Left lobe of liver (tissue), 2 donors: ENCODE measurements at regions not wholly inside any gene's neighbourhood (a gene's known extent, or its start where the extent isn't known, plus 50 kb on each side); places are given as distances from the start of the nearest gene placed in this dataset.

Experiments used
- ATAC-seq: fragments of 200-7000 bp; cut with Tn5 transposase; one replicate; pipeline ENCODE4 v1.9.1; 2020; ENCODE audit warnings: mild to moderate bottlenecking, moderate library complexity
- DNase-seq: peaks from one replicate; pipeline ENCODE4 v3.0.0-alpha.2; 2020; ENCODE audit warnings: low spot score
- donor health status: DM: no; HTN: no; CAD: no; lungs with moderate emphysema.
- donor health status: DM: no; HTN: yes; CAD: no.

DNA sequence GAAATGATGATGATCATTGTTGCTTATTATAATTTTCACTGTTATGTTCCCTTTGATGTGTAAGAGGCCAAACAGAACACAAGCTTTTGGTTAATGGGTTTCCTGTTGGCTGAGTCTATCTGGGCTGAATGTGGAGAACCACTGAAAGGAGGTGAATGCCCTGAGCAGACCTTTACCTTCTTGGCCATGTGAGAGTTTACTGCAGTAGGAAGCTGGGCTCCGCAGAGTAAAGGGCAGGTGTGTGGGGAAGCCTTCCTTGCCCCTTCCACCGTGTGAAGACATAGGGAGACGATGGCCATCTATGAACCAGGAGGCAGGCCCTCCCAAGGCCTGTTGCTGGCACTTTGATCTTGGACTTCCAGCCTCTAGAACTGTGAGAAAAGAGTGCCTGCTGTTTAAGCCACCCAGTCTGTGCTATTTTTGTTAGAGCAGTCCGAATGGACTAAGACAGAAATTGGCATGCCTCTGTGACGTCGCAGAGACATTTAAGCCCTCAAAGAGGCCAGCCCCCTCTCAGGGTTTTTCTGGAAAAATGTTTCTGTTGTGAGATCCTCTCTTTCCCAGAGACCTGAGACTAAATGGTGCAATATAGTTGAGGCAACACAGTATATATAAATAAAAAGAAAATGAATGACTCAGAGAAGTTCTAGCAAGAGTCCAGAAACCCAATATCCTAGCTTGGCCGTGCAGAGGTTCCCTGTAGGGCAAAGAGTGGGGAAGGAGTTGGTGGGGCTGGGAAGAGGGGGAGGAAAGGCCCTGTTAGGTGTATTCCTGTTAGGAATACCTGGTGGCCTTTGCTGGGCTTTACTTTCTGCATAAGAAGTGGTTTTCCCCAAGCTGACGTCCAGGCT, 121.9 kb upstream of the LGALSL start:
- peak; percentile 71 for ATAC-seq
- no peak for DNase-seq

DNA sequence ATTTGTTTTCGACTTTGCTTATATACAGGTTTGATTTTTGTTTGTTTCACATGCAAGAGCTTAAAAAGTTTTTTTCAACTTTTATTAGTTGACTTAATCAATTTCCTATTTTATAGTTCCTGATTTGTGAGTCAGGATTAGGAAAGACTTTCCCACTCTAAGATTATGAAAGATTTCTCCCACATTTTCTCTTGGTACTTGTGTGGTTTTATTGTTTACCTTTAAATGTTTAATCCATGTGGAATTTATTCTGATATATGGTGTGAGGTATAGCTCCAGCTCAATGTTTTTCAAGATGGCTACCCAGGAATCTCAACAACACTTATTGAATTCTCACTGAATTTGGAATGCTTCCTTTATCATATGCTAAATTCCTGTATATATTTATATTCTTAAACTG, 117.8 kb upstream of the LGALSL start:
- DNase-seq: no peak
- no peak for ATAC-seq

DNA sequence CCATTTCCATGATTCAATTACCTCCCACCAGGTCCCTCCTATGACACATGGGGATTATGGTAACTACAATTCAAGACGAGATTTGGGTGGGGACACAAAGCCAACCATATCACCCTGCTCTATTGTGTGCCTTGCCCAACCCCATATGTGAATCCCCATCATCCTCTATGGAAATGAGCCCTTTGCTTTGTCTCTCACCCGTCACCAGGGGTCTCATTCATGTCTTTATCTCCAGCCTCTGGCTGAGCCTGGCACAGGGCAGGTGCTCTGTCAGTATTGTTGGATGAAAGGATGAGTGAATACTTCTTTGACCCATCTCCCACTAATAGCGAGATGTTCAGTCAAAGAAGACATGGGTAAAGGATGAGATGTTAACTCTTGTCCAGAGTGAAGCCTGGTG, 116.6 kb upstream of the LGALSL start:
- ATAC-seq (no peak), DNase-seq (no peak)

DNA sequence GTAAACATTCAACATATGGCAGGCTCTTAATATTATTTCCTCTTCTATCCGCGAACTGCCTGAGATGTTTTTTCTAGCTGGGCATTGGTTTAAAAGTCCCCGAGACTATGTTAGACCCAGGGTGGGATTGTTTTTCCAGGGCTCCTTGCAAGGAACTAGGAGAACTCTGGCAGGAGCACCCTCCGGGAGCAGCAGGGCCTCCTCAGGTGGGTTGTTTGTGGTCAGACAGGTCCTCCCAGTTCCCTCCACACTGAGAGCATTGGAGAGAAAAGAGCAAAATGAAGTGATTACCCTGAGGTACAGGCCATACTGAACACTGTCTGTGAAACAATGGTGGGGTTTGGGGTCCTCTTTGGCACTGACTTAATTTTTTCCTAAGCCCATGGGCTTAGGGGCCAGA, 115.9 kb upstream of the LGALSL start:
- DNase-seq (no peak), ATAC-seq (no peak)

DNA sequence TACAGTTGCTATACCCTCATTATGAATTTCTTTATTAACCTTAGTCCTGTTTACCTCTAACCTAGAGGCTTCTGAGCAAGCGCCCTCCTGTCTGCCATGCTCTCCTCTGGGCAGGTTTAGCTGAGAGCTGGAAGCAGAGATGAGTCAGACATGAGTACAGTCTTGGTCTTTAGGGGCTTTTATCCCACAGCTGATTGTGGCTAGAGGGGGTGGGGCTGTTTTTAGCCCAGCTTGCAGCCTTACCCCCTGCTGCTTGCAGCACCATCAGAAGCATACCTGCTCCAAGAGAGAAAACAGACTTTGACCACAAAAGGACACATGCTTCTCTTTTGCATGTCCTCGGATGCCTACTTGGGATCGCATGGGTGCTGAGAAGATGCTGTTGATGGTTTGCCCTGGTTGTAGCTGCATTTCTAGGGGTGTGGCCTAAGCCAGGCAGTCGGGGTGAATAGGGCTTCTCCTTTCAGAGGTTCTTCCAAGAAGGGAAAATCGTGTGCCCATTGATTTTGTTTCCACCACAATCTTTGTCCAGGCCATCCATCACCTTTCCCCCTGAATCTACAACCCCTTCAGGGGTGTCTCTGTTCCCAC, 115.0 kb upstream of the LGALSL start:
- no peak for DNase-seq
- ATAC-seq: no peak

DNA sequence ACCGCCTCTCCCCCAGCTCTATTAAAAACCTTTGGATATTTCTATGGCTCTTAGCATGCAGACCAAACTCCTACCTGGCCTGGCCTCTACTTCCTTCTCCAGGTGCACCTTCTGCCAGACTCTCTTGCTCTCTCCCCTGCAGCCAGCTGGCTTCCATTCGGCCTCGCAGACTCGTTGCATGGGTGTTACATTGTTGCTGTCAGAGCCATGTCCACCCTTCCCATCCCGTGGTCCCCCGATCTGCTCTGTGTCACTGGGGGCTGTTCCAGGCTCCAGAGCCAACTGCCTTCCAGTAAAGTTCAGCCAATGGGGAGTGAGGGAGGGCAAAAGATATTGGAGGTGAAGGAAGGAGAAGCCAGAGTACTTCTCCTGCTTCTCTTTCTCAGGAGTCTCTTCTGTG, 112.5 kb upstream of the LGALSL start:
- DNase-seq (no peak), ATAC-seq (no peak)

DNA sequence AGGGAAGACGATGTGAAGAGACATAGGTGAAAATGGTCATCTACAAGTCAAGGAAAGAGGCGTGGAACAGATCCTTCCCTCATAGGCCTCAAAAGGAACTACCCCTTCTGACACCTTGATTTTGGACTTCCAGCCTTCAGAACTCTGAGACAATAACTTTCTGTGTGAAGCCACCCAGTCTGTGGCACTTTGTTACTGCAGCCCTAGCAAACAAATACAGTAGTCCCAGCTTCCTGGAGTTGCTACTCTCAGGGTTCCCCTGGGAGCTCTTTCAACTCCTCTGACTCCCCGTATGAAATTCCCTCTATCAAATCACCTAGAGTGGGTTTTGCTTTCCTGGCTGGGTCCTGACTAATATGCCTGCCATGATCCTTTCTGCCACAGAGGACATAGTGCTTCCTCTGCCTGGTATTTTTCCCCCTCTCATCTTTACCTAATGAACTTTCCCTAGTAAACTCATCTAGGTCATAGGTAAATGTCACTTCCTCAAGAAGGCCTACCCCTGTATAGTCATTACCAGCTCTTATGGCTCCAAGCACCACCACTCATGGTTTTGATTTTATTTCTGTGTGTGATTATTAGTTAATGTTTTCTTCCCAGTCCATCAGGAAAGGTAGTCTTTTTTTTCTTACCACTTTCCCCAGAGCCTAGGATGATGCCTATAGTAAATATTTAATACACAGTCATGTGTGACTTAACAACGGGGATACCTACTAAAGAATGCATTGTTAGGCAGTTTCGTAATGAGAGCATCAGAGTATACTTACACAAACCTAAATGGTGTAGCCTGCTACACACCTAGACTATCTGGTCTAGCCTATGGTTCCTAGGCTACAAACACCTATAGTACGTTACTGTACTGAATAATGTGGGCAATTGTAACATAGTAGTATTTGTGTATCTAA, 111.5 kb upstream of the LGALSL start:
- DNase-seq (no peak), ATAC-seq (no peak)

DNA sequence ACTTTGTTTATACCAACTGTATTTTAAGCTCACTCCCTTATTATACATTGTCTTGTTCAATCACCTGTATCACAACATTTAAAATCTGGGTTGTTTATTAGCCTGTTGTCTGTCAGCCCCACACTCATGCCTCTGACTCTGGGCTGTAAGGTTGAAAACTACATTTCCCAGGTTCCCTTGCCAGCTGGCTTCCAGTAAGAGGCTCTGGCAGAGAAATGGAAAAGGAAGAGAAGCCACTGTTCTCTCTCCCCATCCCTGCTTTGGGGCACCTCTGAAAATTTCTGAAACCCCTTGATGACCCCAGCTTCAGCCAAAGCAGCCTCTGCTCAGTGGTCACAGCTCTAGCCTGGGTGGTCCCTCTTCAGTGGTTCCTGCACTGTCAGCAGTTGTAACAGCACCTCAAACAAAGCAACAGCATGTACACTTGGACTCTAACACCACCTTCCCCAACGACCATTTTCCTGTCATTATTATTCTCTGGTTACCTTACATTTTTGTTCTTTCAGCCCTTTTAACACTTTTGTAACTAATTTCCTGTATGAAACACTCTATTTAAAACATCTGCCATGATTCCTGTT, 108.9 kb upstream of the LGALSL start:
- peak; percentile 34 for ATAC-seq
- DNase-seq: no peak

DNA sequence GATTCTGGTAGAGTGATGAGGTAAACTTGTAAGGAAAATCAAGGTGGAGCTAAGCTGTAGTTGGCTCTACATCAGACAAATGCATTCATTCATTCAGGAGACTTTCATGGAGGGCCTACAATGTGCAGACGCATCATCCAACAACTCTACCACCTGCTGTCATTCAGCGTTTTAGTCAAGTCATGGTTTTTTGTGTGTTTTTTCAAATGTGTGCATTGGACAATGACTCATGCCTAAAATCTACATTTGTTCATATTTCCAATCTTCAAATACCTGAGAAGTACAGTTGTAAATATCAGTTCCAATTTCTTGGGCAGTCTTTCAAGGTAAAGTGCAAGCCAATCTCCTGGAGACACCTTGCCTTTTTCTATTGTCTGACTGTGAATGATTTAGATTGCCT, 108.0 kb upstream of the LGALSL start:
- DNase-seq: no peak
- ATAC-seq: no peak

DNA sequence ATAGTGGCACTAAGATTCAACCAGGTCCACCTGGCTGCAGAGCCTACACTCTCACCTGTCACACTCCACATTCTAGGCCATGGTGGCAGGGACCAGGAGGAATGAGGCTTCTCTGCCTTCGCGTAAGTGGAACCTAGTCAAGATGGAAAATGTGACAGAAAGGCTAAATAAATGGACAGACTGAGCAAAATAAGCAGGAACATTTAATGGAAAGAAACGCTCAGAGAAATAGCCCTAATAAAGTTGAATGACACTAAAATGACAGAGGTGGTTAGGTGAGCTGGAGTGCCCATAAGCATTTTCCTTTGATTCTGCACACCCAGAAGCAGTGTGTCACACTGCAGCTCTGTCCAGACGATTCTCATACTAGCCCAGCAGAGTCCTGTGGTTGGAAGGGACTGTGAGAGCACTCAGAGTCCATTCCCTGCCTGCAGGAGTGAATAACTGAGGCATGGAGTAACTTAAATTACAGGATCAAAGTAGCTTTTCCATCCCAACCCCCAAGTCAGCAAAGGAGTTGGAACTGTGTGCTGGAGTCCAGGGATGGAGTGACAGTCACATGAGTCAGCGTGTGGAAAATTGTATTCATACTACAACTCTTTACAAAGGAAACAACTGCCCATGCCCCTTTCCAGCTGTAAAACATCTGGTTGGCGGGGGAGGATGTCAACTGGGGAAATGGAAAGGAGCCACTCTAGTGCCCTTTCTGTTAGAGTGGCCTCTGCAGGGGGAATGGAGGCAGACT, 105.4 kb upstream of the LGALSL start:
- no peak for ATAC-seq
- DNase-seq: no peak

DNA sequence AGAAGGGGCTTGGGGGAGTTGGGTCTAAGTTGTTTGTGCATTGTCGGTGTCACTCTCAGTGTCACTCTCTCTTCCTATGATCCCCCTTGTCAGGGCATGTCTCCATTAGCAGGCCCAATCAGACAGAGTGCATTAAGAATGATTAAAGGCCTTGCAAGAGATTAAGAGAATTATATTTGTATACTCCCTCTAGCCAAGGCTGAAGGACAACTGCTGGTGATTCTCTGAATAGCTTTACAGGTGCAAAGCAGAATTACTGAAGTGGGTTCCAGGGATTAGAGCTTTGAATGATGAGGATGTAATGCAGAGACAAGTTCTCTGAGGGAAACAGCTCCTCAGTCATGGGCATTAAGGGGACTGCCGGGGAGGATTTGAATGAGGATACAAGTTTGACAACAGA, 104.8 kb upstream of the LGALSL start:
- ATAC-seq (no peak), DNase-seq (no peak)

DNA sequence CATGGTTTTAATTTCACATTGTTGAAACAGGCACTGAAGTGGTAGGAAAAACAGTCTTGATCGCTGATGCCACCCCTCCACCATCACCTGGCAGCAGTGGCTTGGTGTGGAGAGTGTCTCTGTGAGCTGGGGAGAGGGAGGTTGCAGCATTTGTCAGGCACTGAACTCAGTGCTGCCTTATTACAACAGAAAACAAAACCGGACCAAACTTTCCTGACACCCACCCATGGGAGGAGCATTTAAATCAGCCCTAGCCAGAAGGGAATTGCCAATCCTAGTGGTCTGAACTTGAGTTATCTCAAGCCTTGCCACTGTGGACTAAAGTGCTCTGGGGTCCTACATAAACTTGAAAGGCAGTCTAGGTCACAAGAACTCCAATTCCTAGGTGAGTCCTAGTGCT, 103.0 kb upstream of the LGALSL start:
- ATAC-seq: no peak
- DNase-seq: no peak

DNA sequence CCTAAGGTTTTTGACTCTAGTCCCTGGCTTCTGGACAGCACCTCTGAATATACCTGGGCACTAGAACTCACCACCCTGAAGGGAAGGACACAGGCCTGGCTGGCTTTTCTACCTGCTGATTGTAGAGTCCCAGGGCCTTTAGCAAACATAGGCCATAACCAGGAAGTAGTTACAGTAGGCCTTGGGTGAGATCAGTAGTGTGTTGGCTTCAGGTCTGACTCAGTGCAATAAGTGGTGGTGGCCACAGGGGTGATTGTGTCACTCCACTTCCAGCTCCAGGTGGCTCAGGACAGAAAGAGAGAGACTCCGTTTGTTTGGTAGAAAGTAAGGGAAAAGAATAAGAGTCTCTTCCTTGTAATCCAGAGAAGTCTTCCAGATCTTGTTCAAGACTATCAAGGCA, 101.7 kb upstream of the LGALSL start:
- no peak for ATAC-seq

DNA sequence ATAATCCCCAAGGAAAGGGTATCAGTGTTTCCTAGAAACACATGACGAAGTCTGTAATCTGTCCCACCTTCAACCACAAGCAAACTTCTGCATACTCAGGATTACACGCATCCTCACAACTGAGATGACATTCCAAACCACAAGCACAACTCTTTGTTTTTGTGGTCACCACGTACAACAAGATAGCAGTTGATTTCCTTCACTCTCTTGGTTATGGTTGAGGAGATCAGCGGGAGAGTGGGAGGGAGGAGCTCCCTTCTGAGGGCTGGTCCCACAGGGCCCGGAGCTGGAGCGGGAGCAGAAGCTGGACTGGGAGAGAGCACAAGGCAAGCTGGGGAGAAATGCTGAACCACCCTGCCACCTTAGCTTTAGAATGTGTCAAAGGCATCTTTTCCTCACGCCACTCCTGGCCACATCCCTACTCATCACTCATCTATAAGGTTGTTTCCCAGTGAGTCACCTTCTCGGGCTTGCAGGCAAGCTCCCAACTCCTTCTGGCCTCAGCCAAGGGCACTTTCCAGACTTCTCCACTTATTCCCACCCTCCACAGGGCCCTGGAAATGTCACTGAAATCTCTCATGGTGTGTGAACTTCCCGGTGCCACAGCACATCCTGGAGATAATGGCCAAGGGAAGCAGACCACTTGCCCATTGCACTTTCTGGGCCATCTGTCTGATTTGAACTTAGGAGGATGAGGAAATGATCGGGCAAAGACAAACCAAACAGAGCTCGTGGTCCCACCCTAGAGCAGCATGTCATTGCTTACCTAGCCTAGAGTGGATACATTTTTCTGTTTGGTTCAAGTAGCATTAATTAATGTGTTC, 98.9 kb upstream of the LGALSL start:
- DNase-seq: no peak
- no peak for ATAC-seq

More for the DNA sequence above, 101.7 kb upstream of the LGALSL start:
- no peak for DNase-seq

DNA sequence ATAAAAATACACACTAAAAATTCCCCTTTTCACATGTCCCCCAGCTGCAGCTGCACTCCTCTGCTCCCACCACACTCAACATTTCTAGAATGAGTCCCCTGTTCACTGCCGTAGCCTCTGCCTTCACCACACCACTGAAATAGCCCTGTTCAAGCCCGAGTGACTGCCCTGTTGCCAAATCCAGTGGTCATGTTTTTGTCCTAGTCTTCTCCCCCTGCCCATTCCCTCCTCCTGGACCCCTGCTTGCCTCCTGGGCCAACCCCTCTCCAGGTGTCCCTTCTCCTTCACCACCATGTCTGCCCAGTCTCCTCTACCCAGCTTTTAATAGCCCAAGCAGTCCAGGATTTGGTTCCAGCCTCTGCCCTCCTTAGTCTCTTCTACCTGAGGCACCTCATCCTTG, 97.1 kb upstream of the LGALSL start:
- no peak for ATAC-seq
- no peak for DNase-seq

DNA sequence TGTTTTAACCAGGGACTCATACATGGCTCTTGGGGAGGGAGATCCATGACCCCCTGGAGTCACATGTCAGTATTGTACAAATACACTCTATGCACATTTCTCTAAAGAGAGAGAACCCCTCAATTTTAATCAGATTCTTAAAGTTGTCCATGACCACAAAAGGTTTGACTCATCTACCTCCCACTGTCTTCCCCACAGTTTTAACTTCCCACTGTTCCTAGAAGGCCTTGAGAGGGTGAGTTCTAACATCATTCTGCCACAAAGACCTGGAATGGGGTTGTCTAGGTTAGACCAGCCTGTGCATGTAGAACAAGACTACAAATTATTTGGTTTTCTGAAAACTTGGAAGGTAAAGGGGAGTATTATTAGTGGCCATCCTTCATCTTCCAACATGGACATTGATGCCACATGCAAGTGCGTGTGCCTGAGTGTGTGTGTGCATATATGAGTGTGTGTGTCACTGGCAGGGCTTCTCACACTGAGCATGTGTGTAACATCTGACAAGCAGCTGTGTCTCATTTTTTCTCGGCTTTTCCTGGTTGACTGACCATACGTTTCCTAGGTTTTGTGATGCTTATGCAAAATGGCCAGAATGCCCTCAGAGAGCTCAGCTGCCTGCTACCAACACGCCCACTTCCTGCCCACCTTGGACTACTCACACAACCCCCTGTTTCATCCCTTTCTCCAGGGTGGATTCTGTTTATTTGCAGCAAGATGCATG, 94.6 kb upstream of the LGALSL start:
- ATAC-seq (no peak), DNase-seq (no peak)

DNA sequence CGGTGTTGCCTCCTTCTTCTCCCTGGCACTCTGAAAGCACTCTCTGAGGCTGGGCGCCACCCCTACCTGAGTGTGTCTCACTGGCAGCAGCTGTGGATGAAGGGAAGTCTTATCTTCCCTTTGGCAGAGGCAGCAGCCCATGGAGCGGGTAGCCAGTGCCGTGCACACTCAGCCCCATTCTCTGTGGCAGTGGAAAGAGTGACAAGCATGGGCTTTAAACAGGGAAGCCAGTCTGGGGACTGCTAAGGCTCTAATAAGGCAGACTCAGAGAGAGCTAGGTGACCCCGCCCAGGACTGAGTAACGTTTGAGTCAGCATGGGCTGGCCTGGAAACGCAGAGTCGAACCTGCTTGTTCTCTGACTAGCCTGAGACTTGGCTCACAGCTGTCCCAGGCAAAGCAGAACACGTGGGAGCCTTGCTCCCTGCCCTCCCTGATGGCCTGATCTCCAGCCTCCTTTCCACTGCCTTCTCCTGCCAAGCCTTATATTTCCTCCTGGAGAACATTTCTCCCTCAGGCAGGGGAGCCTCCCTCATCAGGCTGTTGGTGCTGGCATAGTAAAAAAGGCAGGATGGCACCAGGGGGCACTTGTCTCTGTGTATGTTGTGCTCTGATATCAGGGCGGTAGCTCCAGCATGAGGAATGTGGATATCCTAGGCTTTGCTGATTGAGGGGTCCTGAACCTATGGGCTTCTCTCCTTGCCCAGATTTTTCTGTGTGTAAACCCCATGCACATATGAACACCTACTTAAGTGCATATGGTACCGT, 93.9 kb upstream of the LGALSL start:
- DNase-seq (peak; percentile 54), ATAC-seq (peak; percentile 79)

DNA sequence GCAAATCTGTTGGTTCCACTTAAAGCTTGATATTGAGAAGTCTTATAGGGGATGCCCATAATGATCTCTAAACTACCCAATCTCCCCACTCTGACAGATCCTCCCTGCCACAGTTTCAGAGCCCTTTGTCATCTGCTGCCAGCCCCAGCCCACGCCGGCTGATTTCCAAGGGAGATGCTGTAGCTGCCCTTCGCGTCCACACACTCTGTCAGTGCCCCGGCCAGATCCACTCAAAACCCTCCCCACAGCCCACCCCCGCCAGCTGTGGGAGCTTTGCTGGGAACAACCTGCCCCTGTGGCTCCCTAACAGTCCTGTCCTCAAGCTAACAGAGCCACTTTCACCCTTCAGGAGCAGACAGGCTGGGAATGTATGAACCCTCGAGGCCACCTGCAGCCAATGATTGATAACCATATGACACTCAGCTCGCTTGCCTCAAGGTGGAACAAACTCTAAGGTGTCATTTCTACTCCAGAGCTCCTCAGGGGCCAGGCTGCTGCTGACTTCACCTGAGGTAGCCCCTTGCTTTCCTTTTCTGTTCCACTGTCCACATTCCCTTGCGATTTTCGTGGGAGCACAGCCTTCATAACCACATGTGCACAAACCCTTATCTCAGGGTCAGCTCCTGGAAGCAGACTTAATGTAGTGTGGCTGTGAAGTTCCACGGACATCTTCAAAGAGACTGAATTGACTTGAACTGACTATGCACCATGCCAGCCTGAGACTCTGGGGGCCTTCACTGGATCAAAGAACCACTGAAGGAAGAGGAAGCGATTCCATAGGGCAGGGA, 92.6 kb upstream of the LGALSL start:
- DNase-seq: no peak
- ATAC-seq: no peak
